Common myeloid progenitor, CD34-positive (primary cell): ENCODE measurements at regions not wholly inside any gene's neighbourhood (a gene's known extent, or its start where the extent isn't known, plus 50 kb on each side); places are given as distances from the start of the nearest gene placed in this dataset.

Source experiments
- CTCF ChIA-PET: fragments of 350-600 bp; sonication (Branson Sonifier 250); formaldehyde crosslinking; loops from one replicate; lab custom pipeline; 2021; ENCODE audit warnings: antibody characterized with exemption; lab: Charles Lee
- POLR2A ChIA-PET: fragments of 350-600 bp; sonication (Branson Sonifier 250); formaldehyde crosslinking; loops from one replicate; lab custom pipeline; 2021; ENCODE audit warnings: antibody characterized with exemption; lab: Charles Lee
- DNase-seq, 3 donors: peaks; one replicate each; pipeline versions ENCODE4 v3.0.0 to v3.0.0-alpha.2; 2013
- H3K27ac ChIP-seq, 2 experiments: 1 replicate in 1 of 2; 2 replicates in 1 of 2; pipeline ENCODE4 v1.7.0; 2013; ENCODE audit warnings: inconsistent platforms in 2 of 2, low read length in 2 of 2, mild to moderate bottlenecking in 2 of 2, low read depth in 1 of 2, moderate library complexity in 1 of 2; ENCODE audit not compliant: severe bottlenecking in 2 of 2, insufficient read depth in 1 of 2, poor library complexity in 1 of 2
- H3K27me3 ChIP-seq, 5 experiments: replicated peaks in 2 of 5; 1 replicate in 3 of 5; 2 replicates in 2 of 5; pipeline versions ENCODE4 v1.6.1 to v1.7.0; 2013; ENCODE audit warnings: low read length in 4 of 5, mild to moderate bottlenecking in 2 of 5, moderate library complexity in 2 of 5, inconsistent platforms in 1 of 5; ENCODE audit not compliant: insufficient read depth in 5 of 5, control insufficient read depth in 4 of 5
- H3K36me3 ChIP-seq, 4 experiments: 1 replicate in 2 of 4; 2 replicates in 2 of 4; pipeline versions ENCODE4 v1.6.1 to v1.7.0; 2013; ENCODE audit warnings: low read length in 3 of 4, control low read depth in 1 of 4, mild to moderate bottlenecking in 1 of 4; ENCODE audit not compliant: control insufficient read depth in 4 of 4, insufficient read depth in 4 of 4
- H3K4me1 ChIP-seq, 4 experiments: 1 replicate in 3 of 4; 2 replicates in 1 of 4; pipeline versions ENCODE4 v1.6.1 to v1.7.1; 2013; ENCODE audit warnings: low read length in 3 of 4, mild to moderate bottlenecking in 3 of 4, control low read depth in 1 of 4, inconsistent platforms in 1 of 4, moderate library complexity in 1 of 4; ENCODE audit not compliant: control insufficient read depth in 4 of 4, insufficient read depth in 4 of 4; ENCODE audit errors: control extremely low read depth in 1 of 4
- H3K4me3 ChIP-seq, 7 experiments: 1 replicate in 4 of 7; 2 replicates in 3 of 7; pipeline versions ENCODE4 v1.5.1 to v1.7.0; 2013; ENCODE audit warnings: mild to moderate bottlenecking in 7 of 7, low read length in 6 of 7, moderate library complexity in 6 of 7, inconsistent platforms in 2 of 7, low read depth in 2 of 7, control low read depth in 1 of 7; ENCODE audit not compliant: insufficient read depth in 4 of 7, control insufficient read depth in 1 of 7; ENCODE audit errors: extremely low read depth in 1 of 7
- H3K9me3 ChIP-seq, 5 experiments: 1 replicate in 4 of 5; 2 replicates in 1 of 5; pipeline versions ENCODE4 v1.6.1 to v1.7.1; 2013; ENCODE audit warnings: low read length in 4 of 5, mild to moderate bottlenecking in 2 of 5, inconsistent platforms in 1 of 5, low read depth in 1 of 5, moderate library complexity in 1 of 5; ENCODE audit not compliant: control insufficient read depth in 4 of 5, insufficient read depth in 2 of 5; ENCODE audit errors: control extremely low read depth in 1 of 5
- WGBS: methylation state at CpG from one replicate; pipeline ENCODE4 v1.1.5; 2013; ENCODE audit not compliant: insufficient coverage; 5-methylcytosine and 5-hydroxymethylcytosine counted together

- no peaks in the 10 kb centered on the region for H3K9me3 ChIP-seq
- ChIA-PET CTCF (no interaction called here), POLR2A (no interaction called here)
- no peak overlapping the region for H3K4me3 ChIP-seq
- DNase-seq = no peak
- 100% methylated on average over 1 of the region's 3 CpGs for WGBS
- no peaks in the 10 kb centered on the region for H3K36me3 ChIP-seq
- H3K27ac ChIP-seq = no peak overlapping the region
- no peaks in the 10 kb centered on the region for H3K4me1 ChIP-seq
- H3K27me3 ChIP-seq = no peaks in the 10 kb centered on the region
These were observed 616.2 kb upstream of the AADAT start for GRCh38 chr4:170705907-170706306.

GRCh38 chr4:170700064-170700463, 610.3 kb upstream of the AADAT start:
- H3K27ac ChIP-seq = no peak overlapping the region
- no peaks in the 10 kb centered on the region for H3K4me1 ChIP-seq
- ChIA-PET POLR2A (no interaction called here), CTCF (no interaction called here)
- 100% methylated on average over 1 of the region's 5 CpGs for WGBS
- H3K36me3 ChIP-seq = no peaks in the 10 kb centered on the region
- DNase-seq = no peak
- no peaks in the 10 kb centered on the region for H3K27me3 ChIP-seq
- H3K9me3 ChIP-seq = no peaks in the 10 kb centered on the region
- H3K4me3 ChIP-seq = no peak overlapping the region

GRCh38 chr4:170698334-170698733, 608.6 kb upstream of the AADAT start:
- Histone ChIP-seq H3K27ac (no peak overlapping the region), H3K36me3 (no peaks in the 10 kb centered on the region), H3K4me1 (no peaks in the 10 kb centered on the region), H3K4me3 (no peak overlapping the region), H3K27me3 (no peaks in the 10 kb centered on the region), H3K9me3 (no peaks in the 10 kb centered on the region)
- ChIA-PET POLR2A (no interaction called here), CTCF (no interaction called here)
- no CpG with 5 or more reads among the region's 1 CpG for whole genome bisulfite sequencing
- no peak for DNase-seq

GRCh38 chr4:170697845-170698244, 608.1 kb upstream of the AADAT start:
- no peak for DNase-seq
- Histone ChIP-seq H3K27me3 (no peaks in the 10 kb centered on the region), H3K36me3 (no peaks in the 10 kb centered on the region), H3K9me3 (no peaks in the 10 kb centered on the region), H3K4me1 (no peaks in the 10 kb centered on the region), H3K27ac (no peak overlapping the region), H3K4me3 (no peak overlapping the region)
- CTCF ChIA-PET = no interaction called here
- POLR2A ChIA-PET = no interaction called here
- no CpG with 5 or more reads among the region's 2 CpGs for WGBS

DNA sequence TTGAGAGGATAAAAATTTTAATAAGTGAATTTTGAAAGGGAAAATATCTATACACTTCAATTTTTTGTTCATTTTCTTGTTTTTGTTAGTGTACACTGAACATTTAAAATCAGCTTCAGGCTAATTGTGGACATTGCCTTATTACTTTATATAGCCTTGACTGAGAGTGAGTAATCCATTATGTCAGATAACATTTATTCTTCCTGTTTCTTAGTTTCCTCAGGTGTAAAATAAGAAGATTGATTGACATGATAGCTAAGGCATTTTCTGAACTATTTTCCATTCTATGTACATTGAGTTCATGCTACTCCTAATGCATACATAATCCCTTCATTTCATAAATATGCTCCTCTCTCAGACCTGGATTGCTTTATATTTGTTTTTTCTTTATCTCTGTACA, 607.3 kb upstream of the AADAT start:
- DNase-seq = no peak
- ChIA-PET CTCF (no interaction called here), POLR2A (no interaction called here)

DNA sequence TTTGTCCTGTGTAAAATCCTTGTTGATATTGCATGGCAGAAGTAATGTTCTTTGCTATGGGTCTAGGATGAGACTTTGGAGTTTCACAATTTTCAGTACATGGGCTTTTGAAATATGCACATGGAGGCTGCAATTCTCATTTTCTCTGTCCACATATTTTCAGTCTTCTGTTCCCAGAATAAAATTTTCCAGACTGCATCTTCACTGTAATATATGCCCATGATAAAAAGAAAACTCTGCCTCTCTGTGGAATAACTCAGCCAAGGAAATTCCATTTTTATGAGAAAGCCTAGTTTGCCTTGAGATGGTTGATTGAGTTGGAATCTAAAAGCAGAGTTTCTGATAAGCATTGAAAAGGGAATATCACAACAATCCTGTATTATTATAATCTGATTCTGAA, 601.4 kb upstream of the AADAT start:
- POLR2A ChIA-PET = no interaction called here
- Histone ChIP-seq H3K27ac (no peak overlapping the region), H3K4me3 (no peak overlapping the region), H3K36me3 (no peaks in the 10 kb centered on the region), H3K9me3 (no peaks in the 10 kb centered on the region), H3K4me1 (no peaks in the 10 kb centered on the region), H3K27me3 (no peaks in the 10 kb centered on the region)
- CTCF ChIA-PET = no interaction called here
- no peak for DNase-seq

More for the DNA sequence above, 607.3 kb upstream of the AADAT start:
- Histone ChIP-seq H3K27me3 (no peaks in the 10 kb centered on the region), H3K9me3 (no peaks in the 10 kb centered on the region), H3K36me3 (no peaks in the 10 kb centered on the region), H3K27ac (no peak overlapping the region), H3K4me1 (no peaks in the 10 kb centered on the region), H3K4me3 (no peak overlapping the region)

- Histone ChIP-seq H3K4me3 (no peak overlapping the region), H3K4me1 (peaks cover 0 to 3% (median 0%) of the 10 kb centered on the region in 4 experiments), H3K36me3 (no peaks in the 10 kb centered on the region), H3K27me3 (no peaks in the 10 kb centered on the region), H3K27ac (no peak overlapping the region), H3K9me3 (no peaks in the 10 kb centered on the region)
- no peak for DNase-seq
- WGBS = 96% methylated on average over 4 of the region's 6 CpGs
- CTCF ChIA-PET = no interaction called here
- POLR2A ChIA-PET = no interaction called here
These were observed 598.0 kb upstream of the AADAT start for GRCh38 chr4:170687751-170688150.
